Effector memory CD8-positive, alpha-beta T cell (primary cell): ENCODE measurements at regions not wholly inside any gene's neighbourhood (a gene's known extent, or its start where the extent isn't known, plus 50 kb on each side); places are given as distances from the start of the nearest gene placed in this dataset.
"Not testable (repeated sequence)": the region's sequence is repeated elsewhere in the genome, so short reads cannot be mapped to it uniquely, and the experiment has no call there.

Experiments used
- ATAC-seq: fragments of 150-1000 bp; cut with Tn5 transposase; replicated peaks from 2 replicates; pipeline ENCODE4 v1.10.0; 2021; ENCODE audit warnings: mild to moderate bottlenecking, moderate library complexity
- DNase-seq, 3 experiments: peaks; one replicate each; pipeline ENCODE4 v3.0.0; 2021
- H3K27ac Mint-ChIP-seq, 2 donors: one replicate each; pipeline ENCODE4 v1.8.0; 2022; ENCODE audit warnings: mild to moderate bottlenecking in 2 of 2, mixed read lengths in 2 of 2, moderate library complexity in 2 of 2
- H3K27me3 Mint-ChIP-seq, 2 donors: one replicate each; pipeline ENCODE4 v1.8.0; 2022; ENCODE audit warnings: mixed read lengths in 2 of 2
- H3K36me3 Mint-ChIP-seq: one replicate; pipeline ENCODE4 v1.8.0; 2022; ENCODE audit warnings: mild to moderate bottlenecking, moderate library complexity, mixed read lengths; ENCODE audit not compliant: insufficient read depth
- H3K4me1 Mint-ChIP-seq, 2 donors: one replicate each; pipeline ENCODE4 v1.8.0; 2022; ENCODE audit warnings: low read depth in 2 of 2, mixed read lengths in 2 of 2
- H3K4me3 Mint-ChIP-seq, 2 donors: one replicate each; pipeline ENCODE4 v1.8.0; 2022; ENCODE audit warnings: mild to moderate bottlenecking in 2 of 2, mixed read lengths in 2 of 2, moderate library complexity in 2 of 2
- H3K9me3 Mint-ChIP-seq, 2 donors: one replicate each; pipeline ENCODE4 v1.8.0; 2022; ENCODE audit warnings: mixed read lengths in 2 of 2

GRCh38 chr10:109668154-109668665 is 255.1 kb downstream of the XPNPEP1 start:
- Mint-ChIP-seq H3K27ac (no peak overlapping the region), H3K4me3 (no peak overlapping the region), H3K27me3 (peaks cover 0 to 6% of the 10 kb centered on the region in 2 donors), H3K9me3 (peaks cover 0 to 2% of the 10 kb centered on the region in 2 donors), H3K4me1 (no peaks in the 10 kb centered on the region), H3K36me3 (no peaks in the 10 kb centered on the region)
- no peak for ATAC-seq
- no peak for DNase-seq

GRCh38 chr10:109665321-109665720 is 258.0 kb downstream of the XPNPEP1 start:
- no peak for DNase-seq
- H3K27ac Mint-ChIP-seq = no peak overlapping the region
- peaks cover 2 to 14% of the 10 kb centered on the region in 2 donors for H3K9me3 Mint-ChIP-seq
- peaks cover 3% of the 10 kb centered on the region for H3K36me3 Mint-ChIP-seq
- H3K27me3 Mint-ChIP-seq = no peaks in the 10 kb centered on the region
- ATAC-seq = no peak
- H3K4me1 Mint-ChIP-seq = no peaks in the 10 kb centered on the region
- no peak overlapping the region for H3K4me3 Mint-ChIP-seq

- H3K4me1 Mint-ChIP-seq = no peaks in the 10 kb centered on the region
- H3K27me3 Mint-ChIP-seq = no peaks in the 10 kb centered on the region
- peaks cover 2 to 19% of the 10 kb centered on the region in 2 donors for H3K9me3 Mint-ChIP-seq
- peaks cover 3% of the 10 kb centered on the region for H3K36me3 Mint-ChIP-seq
- H3K4me3 Mint-ChIP-seq = no peak overlapping the region
- DNase-seq (no peak), ATAC-seq (no peak)
- no peak overlapping the region for H3K27ac Mint-ChIP-seq
Measured at GRCh38 chr10:109664554-109664953, 258.8 kb downstream of the XPNPEP1 start.

GRCh38 chr10:109663122-109663521 is 260.2 kb downstream of the XPNPEP1 start:
- DNase-seq = no peak
- H3K9me3 Mint-ChIP-seq = peaks cover 2 to 19% of the 10 kb centered on the region in 2 donors
- no peak overlapping the region for H3K27ac Mint-ChIP-seq
- H3K4me1 Mint-ChIP-seq = no peaks in the 10 kb centered on the region
- no peak overlapping the region for H3K4me3 Mint-ChIP-seq
- no peak for ATAC-seq
- no peaks in the 10 kb centered on the region for H3K27me3 Mint-ChIP-seq
- peaks cover 3% of the 10 kb centered on the region for H3K36me3 Mint-ChIP-seq

- not testable (repeated sequence) for H3K27me3 Mint-ChIP-seq, H3K4me3 Mint-ChIP-seq, H3K4me1 Mint-ChIP-seq, H3K27ac Mint-ChIP-seq, ATAC-seq, DNase-seq, H3K9me3 Mint-ChIP-seq, H3K36me3 Mint-ChIP-seq
Measured at GRCh38 chr10:109652612-109653011, 270.7 kb downstream of the XPNPEP1 start.

GRCh38 chr10:109650228-109650627 is 273.1 kb downstream of the XPNPEP1 start:
- Mint-ChIP-seq H3K27ac (no peak overlapping the region), H3K36me3 (no peaks in the 10 kb centered on the region), H3K9me3 (peaks cover 0 to 2% of the 10 kb centered on the region in 2 donors), H3K27me3 (peaks cover 0 to 6% of the 10 kb centered on the region in 2 donors), H3K4me1 (no peaks in the 10 kb centered on the region), H3K4me3 (no peak overlapping the region)
- DNase-seq (no peak), ATAC-seq (no peak)

- ATAC-seq (no peak), DNase-seq (no peak)
- H3K36me3 Mint-ChIP-seq = no peaks in the 10 kb centered on the region
- H3K27me3 Mint-ChIP-seq = peaks cover 0 to 6% of the 10 kb centered on the region in 2 donors
- no peak overlapping the region for H3K27ac Mint-ChIP-seq
- no peak overlapping the region for H3K4me3 Mint-ChIP-seq
- H3K4me1 Mint-ChIP-seq = no peaks in the 10 kb centered on the region
- H3K9me3 Mint-ChIP-seq = no peaks in the 10 kb centered on the region
Measured at GRCh38 chr10:109647627-109648026, 275.7 kb downstream of the XPNPEP1 start.

GRCh38 chr10:109633846-109634245 is 289.5 kb downstream of the XPNPEP1 start:
- H3K27ac Mint-ChIP-seq = no peak overlapping the region
- no peaks in the 10 kb centered on the region for H3K9me3 Mint-ChIP-seq
- no peaks in the 10 kb centered on the region for H3K36me3 Mint-ChIP-seq
- no peaks in the 10 kb centered on the region for H3K27me3 Mint-ChIP-seq
- no peak for DNase-seq
- H3K4me1 Mint-ChIP-seq = no peaks in the 10 kb centered on the region
- ATAC-seq = no peak
- no peak overlapping the region for H3K4me3 Mint-ChIP-seq

- not testable (repeated sequence) for H3K9me3 Mint-ChIP-seq, H3K4me3 Mint-ChIP-seq, H3K27ac Mint-ChIP-seq, DNase-seq, H3K27me3 Mint-ChIP-seq, ATAC-seq, H3K36me3 Mint-ChIP-seq, H3K4me1 Mint-ChIP-seq
Measured at GRCh38 chr10:109633017-109633416, 290.3 kb downstream of the XPNPEP1 start.

- Mint-ChIP-seq H3K27me3 (no peaks in the 10 kb centered on the region), H3K4me1 (no peaks in the 10 kb centered on the region), H3K27ac (no peak overlapping the region), H3K36me3 (no peaks in the 10 kb centered on the region), H3K4me3 (no peak overlapping the region), H3K9me3 (peaks cover 0 to 4% of the 10 kb centered on the region in 2 donors)
- ATAC-seq (no peak), DNase-seq (no peak)
Measured at GRCh38 chr10:109624939-109625338, 298.4 kb downstream of the XPNPEP1 start.

- DNase-seq (no peak), ATAC-seq (no peak)
- Mint-ChIP-seq H3K27ac (no peak overlapping the region), H3K9me3 (peaks cover 0 to 3% of the 10 kb centered on the region in 2 donors), H3K27me3 (no peaks in the 10 kb centered on the region), H3K4me1 (no peaks in the 10 kb centered on the region), H3K4me3 (no peak overlapping the region), H3K36me3 (no peaks in the 10 kb centered on the region)
Measured at GRCh38 chr10:109622566-109622965, 300.7 kb downstream of the XPNPEP1 start.

- H3K27ac Mint-ChIP-seq = no peak overlapping the region
- H3K27me3 Mint-ChIP-seq = no peaks in the 10 kb centered on the region
- ATAC-seq = no peak
- no peaks in the 10 kb centered on the region for H3K36me3 Mint-ChIP-seq
- DNase-seq = no peak
- H3K4me3 Mint-ChIP-seq = no peak overlapping the region
- peaks cover 0 to 2% of the 10 kb centered on the region in 2 donors for H3K9me3 Mint-ChIP-seq
- H3K4me1 Mint-ChIP-seq = no peaks in the 10 kb centered on the region
Measured at GRCh38 chr10:109620396-109620795, 302.9 kb downstream of the XPNPEP1 start.

GRCh38 chr10:109619914-109620313 is 303.4 kb downstream of the XPNPEP1 start:
- H3K9me3 Mint-ChIP-seq = peaks cover 0 to 2% of the 10 kb centered on the region in 2 donors
- no peak overlapping the region for H3K27ac Mint-ChIP-seq
- H3K27me3 Mint-ChIP-seq = no peaks in the 10 kb centered on the region
- H3K36me3 Mint-ChIP-seq = no peaks in the 10 kb centered on the region
- no peak overlapping the region for H3K4me3 Mint-ChIP-seq
- DNase-seq = no peak
- H3K4me1 Mint-ChIP-seq = no peaks in the 10 kb centered on the region
- ATAC-seq = no peak

- Mint-ChIP-seq H3K27ac (no peak overlapping the region), H3K27me3 (no peaks in the 10 kb centered on the region), H3K36me3 (no peaks in the 10 kb centered on the region), H3K4me1 (no peaks in the 10 kb centered on the region), H3K4me3 (no peak overlapping the region), H3K9me3 (peaks cover 0 to 2% of the 10 kb centered on the region in 2 donors)
- DNase-seq = no peak
- no peak for ATAC-seq
Measured at GRCh38 chr10:109618748-109619147, 304.6 kb downstream of the XPNPEP1 start.

GRCh38 chr10:109618301-109618700 is 305.0 kb downstream of the XPNPEP1 start:
- ATAC-seq (no peak), DNase-seq (no peak)
- Mint-ChIP-seq H3K9me3 (peaks cover 0 to 2% of the 10 kb centered on the region in 2 donors), H3K4me3 (no peak overlapping the region), H3K36me3 (no peaks in the 10 kb centered on the region), H3K27me3 (no peaks in the 10 kb centered on the region), H3K4me1 (no peaks in the 10 kb centered on the region), H3K27ac (no peak overlapping the region)
